GM12878 (cell line): ENCODE measurements at regions not wholly inside any gene's neighbourhood (a gene's known extent, or its start where the extent isn't known, plus 50 kb on each side); places are given as distances from the start of the nearest gene placed in this dataset.

ENCODE experiments used
- BHLHE40 ChIP-seq, 2 experiments: fragments of 450-650 bp in 1 of 2; IDR thresholded peaks; 2 replicates each; pipeline ENCODE4 v1.6.1; 2011 to 2017; ENCODE audit warnings: low read depth in 2 of 2, borderline replicate concordance in 1 of 2, improper control_type of control experiment in 1 of 2, low read length in 1 of 2, mild to moderate bottlenecking in 1 of 2
- CTCF ChIP-seq, 3 experiments: IDR thresholded peaks in 2 of 3; conservative IDR thresholded peaks in 1 of 3; 2 replicates each; pipeline ENCODE4 v1.5.1; 2011; ENCODE audit warnings: low read depth in 3 of 3, low read length in 3 of 3, mild to moderate bottlenecking in 3 of 3, control low read depth in 2 of 3, moderate library complexity in 2 of 3, inconsistent platforms in 1 of 3, mixed read lengths in 1 of 3; ENCODE audit not compliant: control insufficient read depth in 2 of 3, insufficient read depth in 1 of 3; ENCODE audit errors: extremely low read depth in 1 of 3
- E4F1 ChIP-seq: fragments of 450-650 bp; IDR thresholded peaks from 2 replicates; pipeline ENCODE4 v1.6.1; 2018; ENCODE audit warnings: borderline replicate concordance, mild to moderate bottlenecking; ENCODE audit not compliant: partially characterized antibody
- EGR1 ChIP-seq, 2 experiments: IDR thresholded peaks; 1 replicate in 1 of 2; 2 replicates in 1 of 2; pipeline ENCODE4 v1.6.1; 2011 to 2012; ENCODE audit warnings: low read depth in 2 of 2, low read length in 2 of 2, borderline replicate concordance in 1 of 2, mild to moderate bottlenecking in 1 of 2, moderate library complexity in 1 of 2
- ELK1 ChIP-seq: IDR thresholded peaks from 2 replicates; pipeline ENCODE4 v1.6.1; 2012; ENCODE audit warnings: low read depth, low read length, improper control_type of control experiment
- NFYB ChIP-seq: IDR thresholded peaks from 2 replicates; pipeline ENCODE4 v1.6.1; 2011; ENCODE audit warnings: low read depth, mild to moderate bottlenecking, low read length, improper control_type of control experiment, moderate library complexity; ENCODE audit not compliant: insufficient read depth
- RAD21 ChIP-seq: IDR thresholded peaks from 2 replicates; pipeline ENCODE4 v1.6.1; 2011; ENCODE audit warnings: mild to moderate bottlenecking, low read depth, low read length, moderate library complexity; ENCODE audit not compliant: insufficient read depth
- RFX5 ChIP-seq: IDR thresholded peaks from 2 replicates; pipeline ENCODE4 v1.6.1; 2011; ENCODE audit warnings: low read depth, low read length, improper control_type of control experiment
- SPI1 ChIP-seq: IDR thresholded peaks from 2 replicates; pipeline ENCODE4 v1.6.1; 2011; ENCODE audit warnings: low read depth, mild to moderate bottlenecking, low read length, moderate library complexity, borderline replicate concordance; ENCODE audit not compliant: insufficient read depth
- TAF1 ChIP-seq: IDR thresholded peaks from 2 replicates; pipeline ENCODE4 v1.6.1; 2011; ENCODE audit warnings: mild to moderate bottlenecking, low read depth, low read length, borderline replicate concordance
- TCF12 ChIP-seq: IDR thresholded peaks from 2 replicates; pipeline ENCODE4 v1.6.1; 2011; ENCODE audit warnings: low read depth, mild to moderate bottlenecking, low read length
- ZNF217 ChIP-seq: fragments of 450-650 bp; IDR thresholded peaks from 2 replicates; pipeline ENCODE4 v1.6.1; 2017; ENCODE audit warnings: antibody characterized with exemption, mild to moderate bottlenecking

GRCh38 chr5:147169399-147169798, 65.4 kb upstream of the STK32A start:
- TF ChIP-seq TAF1: no peak
- no peak for TF ChIP-seq TCF12
- TF ChIP-seq BHLHE40 (IDR thresholded peaks at IDR 0.05; ENCODE audit: borderline replicate concordance in 1 of 2, low read depth in 2 of 2, low read length in 1 of 2): no peak
- TF ChIP-seq CTCF (IDR thresholded peaks at IDR 0.05 in 2 of 3, conservative IDR thresholded peaks at IDR 0.05 in 1 of 3; ENCODE audit: control insufficient read depth in 2 of 3, extremely low read depth in 1 of 3, insufficient read depth in 1 of 3, low read depth in 3 of 3, low read length in 3 of 3): no peak
- TF ChIP-seq EGR1 (IDR thresholded peaks at IDR 0.05; ENCODE audit: borderline replicate concordance in 1 of 2, low read depth in 2 of 2, low read length in 2 of 2): no peak
- no peak for TF ChIP-seq RFX5
- no peak for TF ChIP-seq ELK1
- TF ChIP-seq NFYB: no peak
- no peak for TF ChIP-seq E4F1
- no peak for TF ChIP-seq RAD21
- TF ChIP-seq ZNF217: no peak
- TF ChIP-seq SPI1: no peak
